ENCODE measurements at regions not wholly inside any gene's neighbourhood (a gene's known extent, or its start where the extent isn't known, plus 50 kb on each side); places are given as distances from the start of the nearest gene placed in this dataset.

- ChIA-PET CTCF (no interaction called here), POLR2A (no interaction called here)
- intact Hi-C loops (cut with micrococcal nuclease; ENCODE audit: unreplicated experiment) (no loop called here), in situ Hi-C loops (cut with HindIII; ENCODE audit: low pct_unique_long_range_greater_than_20kb, low sequenced_read_pairs) (no loop called here)
- Histone ChIP-seq H3K27me3 (ENCODE audit: control insufficient read depth, insufficient read depth, low read length) (peaks cover 3% of the 10 kb centered on the region), H3K27ac (ENCODE audit: low read length) (no peak overlapping the region), H3K4me3 (ENCODE audit: low read depth in 2 of 2, low read length in 2 of 2) (no peak overlapping the region), H3K36me3 (ENCODE audit: control insufficient read depth, insufficient read depth, low read length) (no peaks in the 10 kb centered on the region), H3K9me3 (ENCODE audit: control insufficient read depth, insufficient read depth, low read depth, low read length) (no peaks in the 10 kb centered on the region), H3K4me1 (ENCODE audit: control insufficient read depth, insufficient read depth, low read length) (no peaks in the 10 kb centered on the region)
- ATAC-seq (no peak), DNase-seq (ENCODE audit: low read depth, low spot score) (no peak)
- BruUV-seq (replicated peaks): no TSS peak
- no peak for TF ChIP-seq SIN3A (IDR thresholded peaks at IDR 0.05; ENCODE audit: borderline replicate concordance, insufficient read depth, low read depth, low read length)
- no peak for TF ChIP-seq TCF7L2 (IDR thresholded peaks at IDR 0.05; ENCODE audit: low read depth, low read length)
- TF ChIP-seq, protein P1, sequence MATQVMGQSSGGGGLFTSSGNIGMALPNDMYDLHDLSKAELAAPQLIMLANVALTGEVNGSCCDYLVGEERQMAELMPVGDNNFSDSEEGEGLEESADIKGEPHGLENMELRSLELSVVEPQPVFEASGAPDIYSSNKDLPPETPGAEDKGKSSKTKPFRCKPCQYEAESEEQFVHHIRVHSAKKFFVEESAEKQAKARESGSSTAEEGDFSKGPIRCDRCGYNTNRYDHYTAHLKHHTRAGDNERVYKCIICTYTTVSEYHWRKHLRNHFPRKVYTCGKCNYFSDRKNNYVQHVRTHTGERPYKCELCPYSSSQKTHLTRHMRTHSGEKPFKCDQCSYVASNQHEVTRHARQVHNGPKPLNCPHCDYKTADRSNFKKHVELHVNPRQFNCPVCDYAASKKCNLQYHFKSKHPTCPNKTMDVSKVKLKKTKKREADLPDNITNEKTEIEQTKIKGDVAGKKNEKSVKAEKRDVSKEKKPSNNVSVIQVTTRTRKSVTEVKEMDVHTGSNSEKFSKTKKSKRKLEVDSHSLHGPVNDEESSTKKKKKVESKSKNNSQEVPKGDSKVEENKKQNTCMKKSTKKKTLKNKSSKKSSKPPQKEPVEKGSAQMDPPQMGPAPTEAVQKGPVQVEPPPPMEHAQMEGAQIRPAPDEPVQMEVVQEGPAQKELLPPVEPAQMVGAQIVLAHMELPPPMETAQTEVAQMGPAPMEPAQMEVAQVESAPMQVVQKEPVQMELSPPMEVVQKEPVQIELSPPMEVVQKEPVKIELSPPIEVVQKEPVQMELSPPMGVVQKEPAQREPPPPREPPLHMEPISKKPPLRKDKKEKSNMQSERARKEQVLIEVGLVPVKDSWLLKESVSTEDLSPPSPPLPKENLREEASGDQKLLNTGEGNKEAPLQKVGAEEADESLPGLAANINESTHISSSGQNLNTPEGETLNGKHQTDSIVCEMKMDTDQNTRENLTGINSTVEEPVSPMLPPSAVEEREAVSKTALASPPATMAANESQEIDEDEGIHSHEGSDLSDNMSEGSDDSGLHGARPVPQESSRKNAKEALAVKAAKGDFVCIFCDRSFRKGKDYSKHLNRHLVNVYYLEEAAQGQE (IDR thresholded peaks at IDR 0.05; ENCODE audit: insufficient read depth in 1 of 2, low read depth in 2 of 2, low read length in 1 of 2): no peak
- TF ChIP-seq CTCF (IDR thresholded peaks at IDR 0.05): no peak
- no peak for TF ChIP-seq POLR2AphosphoS5 (IDR thresholded peaks at IDR 0.05; ENCODE audit: low read depth, low read length)
These were observed 90.1 kb upstream of the FOXC1 start for GRCh38 chr6:1519597-1519996.

DNA sequence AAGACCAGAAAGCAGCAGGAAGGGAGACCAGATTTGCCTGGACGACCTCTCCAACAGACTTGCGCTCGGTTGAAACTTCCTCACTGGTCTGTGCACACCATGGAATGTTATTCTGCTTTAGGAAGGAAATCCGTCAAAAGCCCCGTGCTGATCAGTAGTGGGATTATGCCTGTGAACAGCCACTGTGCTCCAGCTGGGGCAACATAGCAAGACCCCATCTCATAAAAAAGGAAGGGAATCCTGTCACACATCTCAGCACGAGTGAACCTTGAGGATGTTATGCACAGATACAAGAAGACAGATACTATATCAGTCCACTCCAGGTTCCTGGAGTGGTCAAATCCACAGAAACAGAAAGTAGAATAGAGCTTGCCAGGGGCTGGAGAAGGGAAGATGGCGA lies 86.9 kb upstream of the FOXC1 start:
- DNase-seq (ENCODE audit: low read depth, low spot score) (no peak), ATAC-seq (no peak)
- Histone ChIP-seq H3K27ac (ENCODE audit: low read length) (no peak overlapping the region), H3K4me1 (ENCODE audit: control insufficient read depth, insufficient read depth, low read length) (no peaks in the 10 kb centered on the region), H3K36me3 (ENCODE audit: control insufficient read depth, insufficient read depth, low read length) (no peaks in the 10 kb centered on the region), H3K27me3 (ENCODE audit: control insufficient read depth, insufficient read depth, low read length) (peaks cover 3% of the 10 kb centered on the region), H3K9me3 (ENCODE audit: control insufficient read depth, insufficient read depth, low read depth, low read length) (no peaks in the 10 kb centered on the region), H3K4me3 (ENCODE audit: low read depth in 2 of 2, low read length in 2 of 2) (no peak overlapping the region)
- in situ Hi-C loops (cut with HindIII; ENCODE audit: low pct_unique_long_range_greater_than_20kb, low sequenced_read_pairs): no loop called here
- ChIA-PET CTCF (no interaction called here), POLR2A (no interaction called here)
- TF ChIP-seq, protein P1 (IDR thresholded peaks at IDR 0.05; ENCODE audit: insufficient read depth in 1 of 2, low read depth in 2 of 2, low read length in 1 of 2): no peak
- TF ChIP-seq SIN3A (IDR thresholded peaks at IDR 0.05; ENCODE audit: borderline replicate concordance, insufficient read depth, low read depth, low read length) (no peak), POLR2AphosphoS5 (IDR thresholded peaks at IDR 0.05; ENCODE audit: low read depth, low read length) (no peak), CTCF (IDR thresholded peaks at IDR 0.05) (no peak), TCF7L2 (IDR thresholded peaks at IDR 0.05; ENCODE audit: low read depth, low read length) (no peak)
- no TSS peak for BruUV-seq (replicated peaks)
- intact Hi-C loops (cut with micrococcal nuclease; ENCODE audit: unreplicated experiment): no loop called here
